Peyer's patch (tissue), 4 donors: ENCODE measurements at regions not wholly inside any gene's neighbourhood (a gene's known extent, or its start where the extent isn't known, plus 50 kb on each side); places are given as distances from the start of the nearest gene placed in this dataset.

Experiments
- DNase-seq, 3 donors: peaks; one replicate each; pipeline ENCODE4 v3.0.0-alpha.2; 2017 to 2019
- H3K27ac ChIP-seq, 4 donors: fragments of 200-600 bp; sonication (generic); one replicate each; pipeline ENCODE4 v1.5.1; 2016 to 2019
- H3K27me3 ChIP-seq, 2 donors: fragments of 200-600 bp; sonication (generic); one replicate each; pipeline ENCODE4 v1.5.1; 2019
- H3K36me3 ChIP-seq, 3 donors: fragments of 200-600 bp; sonication (generic); one replicate each; pipeline ENCODE4 v1.5.1; 2016 to 2019
- H3K4me1 ChIP-seq, 4 donors: fragments of 200-600 bp; sonication (generic); one replicate each; pipeline ENCODE4 v1.5.1; 2016 to 2019
- H3K4me3 ChIP-seq, 4 donors: fragments of 200-600 bp; sonication (generic); 1 replicate in 3 of 4; 2 replicates in 1 of 4; pipeline ENCODE4 v1.5.1; 2016 to 2019; ENCODE audit warnings: mild to moderate bottlenecking in 1 of 4
- H3K9me3 ChIP-seq, 4 donors: fragments of 200-600 bp; sonication (generic); one replicate each; pipeline ENCODE4 v1.5.1; 2016 to 2019; ENCODE audit warnings: mild to moderate bottlenecking in 1 of 4
- CTCF ChIP-seq, 6 experiments: fragments of 450-650 bp in 4 of 6; fragments of 200-600 bp in 2 of 6; sonication (generic) in 1 of 6; IDR thresholded peaks; one replicate each; pipeline ENCODE4 v1.5.1; 2017 to 2019; ENCODE audit warnings: antibody characterized with exemption in 6 of 6, mild to moderate bottlenecking in 3 of 6, moderate library complexity in 1 of 6
- POLR2A ChIP-seq, 2 donors: fragments of 450-650 bp; IDR thresholded peaks; one replicate each; pipeline ENCODE4 v1.5.1; 2017; ENCODE audit warnings: antibody characterized with exemption in 2 of 2, mild to moderate bottlenecking in 2 of 2, moderate library complexity in 2 of 2

GRCh38 chr20:57009355-57009754 lies 257.1 kb downstream of the BMP7 start:
- no peaks in the 10 kb centered on the region for H3K27me3 ChIP-seq
- no peak overlapping the region for H3K4me3 ChIP-seq
- H3K9me3 ChIP-seq = no peaks in the 10 kb centered on the region
- no peaks in the 10 kb centered on the region for H3K36me3 ChIP-seq
- no peak overlapping the region for H3K27ac ChIP-seq
- DNase-seq = no peak
- TF ChIP-seq CTCF (IDR thresholded peaks at IDR 0.05) (no peak), POLR2A (IDR thresholded peaks at IDR 0.05) (no peak)
- H3K4me1 ChIP-seq = no peaks in the 10 kb centered on the region

GRCh38 chr20:57009775-57010174 lies 256.7 kb downstream of the BMP7 start:
- Histone ChIP-seq H3K27ac (no peak overlapping the region), H3K4me3 (no peak overlapping the region), H3K9me3 (no peaks in the 10 kb centered on the region), H3K4me1 (no peaks in the 10 kb centered on the region), H3K27me3 (no peaks in the 10 kb centered on the region), H3K36me3 (no peaks in the 10 kb centered on the region)
- TF ChIP-seq POLR2A (IDR thresholded peaks at IDR 0.05) (no peak), CTCF (IDR thresholded peaks at IDR 0.05) (no peak)
- DNase-seq = no peak

GRCh38 chr20:57012691-57013090 lies 253.8 kb downstream of the BMP7 start:
- H3K27ac ChIP-seq = no peak overlapping the region
- no peaks in the 10 kb centered on the region for H3K27me3 ChIP-seq
- H3K9me3 ChIP-seq = no peaks in the 10 kb centered on the region
- no peaks in the 10 kb centered on the region for H3K4me1 ChIP-seq
- no peak for DNase-seq
- TF ChIP-seq POLR2A (IDR thresholded peaks at IDR 0.05) (no peak), CTCF (IDR thresholded peaks at IDR 0.05) (no peak)
- no peak overlapping the region for H3K4me3 ChIP-seq
- no peaks in the 10 kb centered on the region for H3K36me3 ChIP-seq

GRCh38 chr20:57013217-57013616 lies 253.2 kb downstream of the BMP7 start:
- no peaks in the 10 kb centered on the region for H3K36me3 ChIP-seq
- no peak for TF ChIP-seq CTCF (IDR thresholded peaks at IDR 0.05)
- no peak overlapping the region for H3K27ac ChIP-seq
- H3K4me3 ChIP-seq = no peak overlapping the region
- no peaks in the 10 kb centered on the region for H3K4me1 ChIP-seq
- no peaks in the 10 kb centered on the region for H3K9me3 ChIP-seq
- no peaks in the 10 kb centered on the region for H3K27me3 ChIP-seq
- DNase-seq = no peak

- Histone ChIP-seq H3K27ac (no peak overlapping the region), H3K36me3 (no peaks in the 10 kb centered on the region), H3K4me1 (no peaks in the 10 kb centered on the region), H3K4me3 (no peak overlapping the region), H3K27me3 (no peaks in the 10 kb centered on the region), H3K9me3 (no peaks in the 10 kb centered on the region)
- TF ChIP-seq POLR2A (IDR thresholded peaks at IDR 0.05) (no peak), CTCF (IDR thresholded peaks at IDR 0.05) (no peak)
- no peak for DNase-seq
Measured at GRCh38 chr20:57013741-57014140, 252.7 kb downstream of the BMP7 start.

GRCh38 chr20:57020364-57020763 lies 246.1 kb downstream of the BMP7 start:
- TF ChIP-seq CTCF (IDR thresholded peaks at IDR 0.05) = no peak
- no peak for TF ChIP-seq POLR2A (IDR thresholded peaks at IDR 0.05)
- Histone ChIP-seq H3K4me1 (no peaks in the 10 kb centered on the region), H3K36me3 (no peaks in the 10 kb centered on the region)

More at GRCh38 chr20:57020364-57020763, 246.1 kb downstream of the BMP7 start:
- no peaks in the 10 kb centered on the region for H3K9me3 ChIP-seq
- DNase-seq = no peak
- no peaks in the 10 kb centered on the region for H3K27me3 ChIP-seq
- H3K4me3 ChIP-seq = no peak overlapping the region
- no peak overlapping the region for H3K27ac ChIP-seq
